Calu3 (cell line): ENCODE measurements at regions not wholly inside any gene's neighbourhood (a gene's known extent, or its start where the extent isn't known, plus 50 kb on each side); places are given as distances from the start of the nearest gene placed in this dataset.

Source experiments
- BruUV-seq: library from RNA; stranded (reverse); fragments of 400-500 nt; replicated peaks from 2 replicates; lab custom pipeline; 2021; lab: Mats Ljungman, UMichigan
- CTCF ChIA-PET: fragments of 300-600 bp; sonication (Branson Sonifier 250); formaldehyde crosslinking; loops from one replicate; lab custom pipeline; 2022; ENCODE audit warnings: antibody characterized with exemption; lab: Charles Lee
- DNase-seq: peaks from one replicate; pipeline ENCODE4 v3.0.0; 2022
- H3K27ac Mint-ChIP-seq: one replicate; pipeline ENCODE4 v1.8.0; 2022; ENCODE audit warnings: mixed read lengths; ENCODE audit not compliant: unreplicated experiment
- H3K27me3 Mint-ChIP-seq: one replicate; pipeline ENCODE4 v1.8.0; 2022; ENCODE audit warnings: mixed read lengths; ENCODE audit not compliant: unreplicated experiment
- H3K36me3 Mint-ChIP-seq: one replicate; pipeline ENCODE4 v1.8.0; 2022; ENCODE audit warnings: mild to moderate bottlenecking, moderate library complexity, mixed read lengths; ENCODE audit not compliant: insufficient read depth, unreplicated experiment
- H3K4me1 Mint-ChIP-seq: one replicate; pipeline ENCODE4 v1.8.0; 2022; ENCODE audit warnings: mild to moderate bottlenecking, low read depth, mixed read lengths; ENCODE audit not compliant: unreplicated experiment
- H3K4me3 Mint-ChIP-seq: one replicate; pipeline ENCODE4 v1.8.0; 2022; ENCODE audit warnings: mild to moderate bottlenecking, low read depth, moderate library complexity, mixed read lengths; ENCODE audit not compliant: unreplicated experiment
- H3K9me3 Mint-ChIP-seq: one replicate; pipeline ENCODE4 v1.8.0; 2022; ENCODE audit warnings: low read depth, mixed read lengths; ENCODE audit not compliant: unreplicated experiment
- intact Hi-C: fragments of 100-400 bp; cut with micrococcal nuclease; formaldehyde crosslinking; loops from one replicate; pipeline ENCODE4 v1.10.0; 2022; ENCODE audit not compliant: unreplicated experiment
- TF ChIP-seq, protein P1 (sequence below): fragments of 200-600 bp; IDR thresholded peaks from one replicate; pipeline ENCODE4 v1.8.0; 2022; ENCODE audit warnings: antibody characterized with exemption; ENCODE audit not compliant: unreplicated experiment

DNA sequence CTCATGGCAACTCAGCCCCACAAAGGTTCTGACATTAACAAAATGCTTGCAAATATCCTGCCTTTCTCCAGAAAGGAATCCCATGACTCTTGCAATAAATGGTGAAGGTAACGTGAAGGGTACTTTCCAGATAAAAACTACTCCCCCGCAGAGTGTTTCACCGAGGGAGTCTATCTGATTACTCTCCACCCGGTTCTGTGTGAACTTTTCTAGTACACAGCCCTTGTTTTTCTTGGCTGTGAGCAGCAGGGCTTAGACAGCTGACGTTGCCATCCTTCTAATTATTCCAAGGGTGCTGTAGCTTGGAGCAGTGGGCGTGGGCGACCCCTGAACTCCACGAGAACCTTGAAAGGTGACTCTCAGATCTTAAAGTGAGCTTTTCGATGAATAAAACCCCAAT lies 276.0 kb upstream of the IRX4 start:
- Mint-ChIP-seq H3K27ac (no peak overlapping the region), H3K36me3 (no peaks in the 10 kb centered on the region), H3K27me3 (peaks cover 3% of the 10 kb centered on the region), H3K4me1 (no peaks in the 10 kb centered on the region), H3K4me3 (no peak overlapping the region), H3K9me3 (peaks cover 6% of the 10 kb centered on the region)
- BruUV-seq, result no TSS peak
- CTCF ChIA-PET, result interaction anchor here (1.0 kb wide), 1 partner anchor 10 kb away, joined by 3 read pairs; no protein-coding TSS in a partner anchor
- intact Hi-C loops, result no loop called here
- DNase-seq, result no peak
- TF ChIP-seq, protein P1, sequence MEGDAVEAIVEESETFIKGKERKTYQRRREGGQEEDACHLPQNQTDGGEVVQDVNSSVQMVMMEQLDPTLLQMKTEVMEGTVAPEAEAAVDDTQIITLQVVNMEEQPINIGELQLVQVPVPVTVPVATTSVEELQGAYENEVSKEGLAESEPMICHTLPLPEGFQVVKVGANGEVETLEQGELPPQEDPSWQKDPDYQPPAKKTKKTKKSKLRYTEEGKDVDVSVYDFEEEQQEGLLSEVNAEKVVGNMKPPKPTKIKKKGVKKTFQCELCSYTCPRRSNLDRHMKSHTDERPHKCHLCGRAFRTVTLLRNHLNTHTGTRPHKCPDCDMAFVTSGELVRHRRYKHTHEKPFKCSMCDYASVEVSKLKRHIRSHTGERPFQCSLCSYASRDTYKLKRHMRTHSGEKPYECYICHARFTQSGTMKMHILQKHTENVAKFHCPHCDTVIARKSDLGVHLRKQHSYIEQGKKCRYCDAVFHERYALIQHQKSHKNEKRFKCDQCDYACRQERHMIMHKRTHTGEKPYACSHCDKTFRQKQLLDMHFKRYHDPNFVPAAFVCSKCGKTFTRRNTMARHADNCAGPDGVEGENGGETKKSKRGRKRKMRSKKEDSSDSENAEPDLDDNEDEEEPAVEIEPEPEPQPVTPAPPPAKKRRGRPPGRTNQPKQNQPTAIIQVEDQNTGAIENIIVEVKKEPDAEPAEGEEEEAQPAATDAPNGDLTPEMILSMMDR, result no peak

DNA sequence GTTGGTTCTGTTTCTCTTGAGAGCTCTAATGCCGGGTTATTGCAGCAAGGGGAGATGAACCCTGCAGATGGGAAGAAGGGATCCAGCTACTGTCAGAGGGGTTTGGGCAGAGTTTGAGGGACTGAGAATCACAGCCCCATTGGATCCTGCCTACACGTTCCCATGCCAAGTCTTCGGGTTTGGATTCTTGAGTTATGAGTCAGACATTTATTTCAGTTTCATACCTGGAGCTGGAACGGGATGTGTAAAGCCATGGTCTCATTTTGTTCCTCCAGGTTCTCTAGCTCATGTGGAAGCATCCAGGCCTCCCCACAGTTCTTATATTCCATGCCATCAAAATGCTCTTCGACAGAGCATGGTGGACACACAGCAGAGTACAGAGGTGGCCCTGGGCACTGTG lies 275.4 kb upstream of the IRX4 start:
- H3K4me1 Mint-ChIP-seq, result no peaks in the 10 kb centered on the region
- DNase-seq, result no peak
- TF ChIP-seq, protein P1, result no peak
- CTCF ChIA-PET, result interaction anchor here (1.0 kb wide), 1 partner anchor 9 kb away, joined by 3 read pairs; no protein-coding TSS in a partner anchor
- H3K36me3 Mint-ChIP-seq, result no peaks in the 10 kb centered on the region
- no peaks in the 10 kb centered on the region for H3K27me3 Mint-ChIP-seq
- no peak overlapping the region for H3K4me3 Mint-ChIP-seq
- H3K27ac Mint-ChIP-seq, result no peak overlapping the region
- peaks cover 6% of the 10 kb centered on the region for H3K9me3 Mint-ChIP-seq
- BruUV-seq, result no TSS peak
- intact Hi-C loops, result no loop called here

DNA sequence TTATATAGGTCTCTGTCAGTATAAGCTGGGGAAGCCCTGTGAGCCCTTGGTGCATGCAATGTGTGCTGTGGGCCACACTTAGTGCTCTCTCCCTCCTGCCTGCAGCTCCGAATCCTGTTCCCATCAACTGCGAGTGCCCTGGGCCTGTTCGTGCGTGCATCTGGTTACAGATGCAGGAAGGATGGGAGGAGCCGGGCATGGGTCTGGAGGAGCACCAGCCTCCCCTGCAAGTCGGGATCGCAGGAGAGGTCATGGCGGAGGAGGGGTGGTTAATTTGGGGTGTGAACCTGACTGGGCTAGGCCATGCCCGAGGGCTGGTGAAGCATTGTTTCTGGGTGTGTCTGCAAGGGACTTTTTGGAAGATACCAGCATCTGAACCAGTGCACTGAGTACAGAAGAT lies 274.6 kb upstream of the IRX4 start:
- no peak overlapping the region for H3K4me3 Mint-ChIP-seq
- no peak for DNase-seq
- no peak overlapping the region for H3K27ac Mint-ChIP-seq
- CTCF ChIA-PET, result no interaction called here
- no peaks in the 10 kb centered on the region for H3K4me1 Mint-ChIP-seq
- no peaks in the 10 kb centered on the region for H3K36me3 Mint-ChIP-seq
- TF ChIP-seq, protein P1, result no peak
- BruUV-seq, result no TSS peak
- peaks cover 6% of the 10 kb centered on the region for H3K9me3 Mint-ChIP-seq
- intact Hi-C loops, result no loop called here
- H3K27me3 Mint-ChIP-seq, result no peaks in the 10 kb centered on the region

DNA sequence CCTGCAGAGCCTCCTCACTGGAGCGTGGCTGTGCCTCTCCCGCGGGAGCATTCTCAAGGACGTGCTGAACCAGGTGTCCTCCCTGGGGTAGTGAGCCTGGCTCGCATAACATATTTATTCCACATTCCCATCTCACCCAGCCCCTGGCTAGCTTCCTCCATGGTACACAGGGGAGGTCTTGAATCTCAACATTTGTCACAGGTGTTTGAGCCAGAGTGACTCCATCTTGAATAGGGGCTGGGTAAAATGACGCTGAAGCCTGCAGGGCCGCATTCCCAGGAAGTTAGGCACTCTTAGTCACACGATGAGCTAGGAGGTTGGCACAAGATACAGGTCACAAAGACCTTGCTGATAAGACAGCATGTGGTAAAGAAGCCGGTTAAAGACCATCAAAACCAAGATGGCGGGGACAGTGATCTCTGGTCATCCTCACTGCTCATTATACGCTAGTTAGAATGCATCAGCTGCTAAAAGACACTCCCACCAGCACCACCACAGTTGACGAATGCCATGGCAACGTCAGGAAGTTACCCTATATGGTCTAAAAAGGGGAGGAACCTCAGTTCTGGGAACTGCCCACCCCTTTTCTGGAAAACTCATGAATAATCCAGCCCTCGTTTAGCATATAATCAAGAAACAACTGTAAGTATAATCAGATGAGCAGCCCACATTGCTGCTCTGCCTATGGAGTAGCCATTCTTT lies 273.8 kb upstream of the IRX4 start:
- no peaks in the 10 kb centered on the region for H3K27me3 Mint-ChIP-seq
- TF ChIP-seq, protein P1, result no peak
- H3K27ac Mint-ChIP-seq, result no peak overlapping the region
- no peak overlapping the region for H3K4me3 Mint-ChIP-seq
- no peaks in the 10 kb centered on the region for H3K36me3 Mint-ChIP-seq
- BruUV-seq, result no TSS peak
- CTCF ChIA-PET, result no interaction called here
- intact Hi-C loops, result no loop called here
- no peaks in the 10 kb centered on the region for H3K4me1 Mint-ChIP-seq
- peaks cover 5% of the 10 kb centered on the region for H3K9me3 Mint-ChIP-seq
- DNase-seq, result no peak
